HCT116 (cell line): ENCODE measurements at regions not wholly inside any gene's neighbourhood (a gene's known extent, or its start where the extent isn't known, plus 50 kb on each side); places are given as distances from the start of the nearest gene placed in this dataset.
A peak's percentile ranks its signal among the peaks of the same experiment; 100 is the strongest.

Experiments
- ATAC-seq: fragments of 200-7000 bp; cut with Tn5 transposase; 2 replicates; pipeline ENCODE4 v1.9.1; 2020; ENCODE audit warnings: mild to moderate bottlenecking, moderate library complexity
- BruUV-seq: library from RNA; stranded (reverse); fragments of 400-500 nt; replicated peaks from 2 replicates; lab custom pipeline; 2021; lab: Mats Ljungman, UMichigan
- CTCF ChIA-PET: fragments of 300-600 bp; sonication (Branson Sonifier 250); formaldehyde crosslinking; loops from one replicate; lab custom pipeline; 2021; ENCODE audit warnings: antibody characterized with exemption; lab: Charles Lee
- POLR2A ChIA-PET: fragments of 300-600, 350-600 bp; sonication (Branson Sonifier 250); formaldehyde crosslinking; loops from one replicate; lab custom pipeline; 2021; ENCODE audit warnings: antibody characterized with exemption; lab: Charles Lee
- RAD21 ChIA-PET, 2 experiments: fragments of 300-600 bp; sonication (Branson Sonifier 250); formaldehyde crosslinking; loops; one replicate each; lab custom pipeline; 2023; ENCODE audit warnings: low total read pairs in 2 of 2; ENCODE audit not compliant: uncharacterized antibody in 2 of 2, unreplicated experiment in 2 of 2, low non-redundant PET in 1 of 2; lab: Charles Lee
- DNase-seq: peaks from one replicate; pipeline ENCODE4 v3.0.0-alpha.2; 2010; ENCODE audit warnings: low read depth, low spot score
- H2AFZ ChIP-seq: fragments of 200-600 bp; shearing (Covaris generic), sonication (generic); 2 replicates; pipeline ENCODE4 v1.6.1; 2017; ENCODE audit warnings: low read depth, mixed run types, mixed read lengths, antibody characterized with exemption, low read length; ENCODE audit not compliant: poor library complexity, severe bottlenecking
- H3K27ac ChIP-seq: 2 replicates; pipeline ENCODE4 v1.5.1; 2012; ENCODE audit warnings: low read depth, low read length
- H3K27me3 ChIP-seq: fragments of 200-600 bp; sonication (generic); 2 replicates; pipeline ENCODE4 v1.6.1; 2016; ENCODE audit warnings: mixed run types, low read length, mixed read lengths; ENCODE audit not compliant: insufficient read depth
- H3K36me3 ChIP-seq, 2 experiments: fragments of 200-500 bp in 1 of 2; fragments of 200-600 bp in 1 of 2; sonication (Bioruptor generic) in 1 of 2; sonication (generic) in 1 of 2; 2 replicates each; pipeline versions ENCODE4 v1.5.1 to v1.6.1; 2014 to 2016; ENCODE audit warnings: low read length in 2 of 2, inconsistent platforms in 1 of 2, mixed read lengths in 1 of 2, mixed run types in 1 of 2; ENCODE audit not compliant: insufficient read depth in 2 of 2, control insufficient read depth in 1 of 2
- H3K4me1 ChIP-seq, 2 experiments: fragments of 200-600 bp in 1 of 2; sonication (generic) in 1 of 2; 2 replicates each; pipeline versions ENCODE4 v1.5.1 to v1.6.1; 2012 to 2017; ENCODE audit warnings: low read length in 2 of 2, inconsistent platforms in 1 of 2, mild to moderate bottlenecking in 1 of 2, mixed read lengths in 1 of 2, mixed run types in 1 of 2, moderate library complexity in 1 of 2; ENCODE audit not compliant: insufficient read depth in 2 of 2, control insufficient read depth in 1 of 2
- H3K4me2 ChIP-seq: fragments of 200-600 bp; sonication (generic); 2 replicates; pipeline ENCODE4 v1.6.1; 2017; ENCODE audit warnings: mixed run types, low read length, mixed read lengths
- H3K4me3 ChIP-seq, 2 experiments: fragments of 200-600 bp in 1 of 2; sonication (generic) in 1 of 2; replicated peaks in 1 of 2; 2 replicates each; pipeline ENCODE4 v1.5.1; 2011 to 2016; ENCODE audit warnings: low read length in 2 of 2, control low read depth in 1 of 2, low read depth in 1 of 2, mild to moderate bottlenecking in 1 of 2, mixed read lengths in 1 of 2, mixed run types in 1 of 2
- H3K79me2 ChIP-seq: fragments of 200-600 bp; sonication (generic); 2 replicates; pipeline ENCODE4 v1.6.1; 2017; ENCODE audit warnings: mild to moderate bottlenecking, mixed run types, low read length, moderate library complexity, mixed read lengths; ENCODE audit not compliant: insufficient read depth
- H3K9ac ChIP-seq: fragments of 200-600 bp; sonication (generic); 2 replicates; pipeline ENCODE4 v1.6.1; 2016; ENCODE audit warnings: low read length, mixed read lengths
- H3K9me2 ChIP-seq: fragments of 200-600 bp; sonication (generic), shearing (Covaris generic); 2 replicates; pipeline ENCODE4 v1.6.1; 2017; ENCODE audit warnings: mixed run types, mild to moderate bottlenecking, moderate library complexity; ENCODE audit not compliant: insufficient read depth
- H3K9me3 ChIP-seq, 2 experiments: fragments of 200-500 bp in 1 of 2; fragments of 200-600 bp in 1 of 2; sonication (Bioruptor generic) in 1 of 2; sonication (generic) in 1 of 2; 2 replicates each; pipeline ENCODE4 v1.6.1; 2014 to 2017; ENCODE audit warnings: low read length in 2 of 2, mixed read lengths in 2 of 2, inconsistent platforms in 1 of 2, low read depth in 1 of 2, mild to moderate bottlenecking in 1 of 2, mixed run types in 1 of 2, moderate library complexity in 1 of 2; ENCODE audit not compliant: control insufficient read depth in 1 of 2, insufficient read depth in 1 of 2
- H4K20me1 ChIP-seq: fragments of 200-600 bp; sonication (generic), shearing (Covaris generic); 2 replicates; pipeline ENCODE4 v1.6.1; 2017; ENCODE audit warnings: mixed run types, mild to moderate bottlenecking, moderate library complexity; ENCODE audit not compliant: insufficient read depth
- ATF3 ChIP-seq: IDR thresholded peaks from 2 replicates; pipeline ENCODE4 v1.6.1; 2012
- CBX3 ChIP-seq: IDR thresholded peaks from 2 replicates; pipeline ENCODE4 v1.6.1; 2012; ENCODE audit warnings: low read depth
- CEBPB ChIP-seq: IDR thresholded peaks from 2 replicates; pipeline ENCODE4 v1.6.1; 2012; ENCODE audit warnings: low read depth
- EGR1 ChIP-seq: IDR thresholded peaks from 2 replicates; pipeline ENCODE4 v1.6.1; 2012; ENCODE audit warnings: low read depth
- ELF1 ChIP-seq: IDR thresholded peaks from 2 replicates; pipeline ENCODE4 v1.6.1; 2012; ENCODE audit warnings: low read depth, borderline replicate concordance
- EZH2phosphoT487 ChIP-seq: fragments of 200-600 bp; IDR thresholded peaks from 2 replicates; pipeline ENCODE4 v1.6.1; 2018; ENCODE audit warnings: antibody characterized with exemption, borderline replicate concordance
- FOSL1 ChIP-seq: IDR thresholded peaks from 2 replicates; pipeline ENCODE4 v1.6.1; 2012; ENCODE audit warnings: low read depth
- JUND ChIP-seq: IDR thresholded peaks from 2 replicates; pipeline ENCODE4 v1.6.1; 2012
- RAD21 ChIP-seq: IDR thresholded peaks from 2 replicates; pipeline ENCODE4 v1.6.1; 2012; ENCODE audit warnings: low read depth, mild to moderate bottlenecking
- SRF ChIP-seq: IDR thresholded peaks from 2 replicates; pipeline ENCODE4 v1.6.1; 2012; ENCODE audit warnings: low read depth
- TCF7L2 ChIP-seq: IDR thresholded peaks from 2 replicates; pipeline ENCODE4 v1.7.0; 2011; ENCODE audit warnings: borderline replicate concordance, inconsistent platforms; ENCODE audit not compliant: insufficient read depth, insufficient read length; ENCODE audit errors: extremely low read depth
- YY1 ChIP-seq: IDR thresholded peaks from 2 replicates; pipeline ENCODE4 v1.6.1; 2011; ENCODE audit warnings: low read length, low read depth, moderate library complexity, mild to moderate bottlenecking; ENCODE audit not compliant: insufficient replicate concordance; ENCODE audit errors: extremely low read depth
- ZBTB33 ChIP-seq: IDR thresholded peaks from 2 replicates; pipeline ENCODE4 v1.6.1; 2011; ENCODE audit warnings: mild to moderate bottlenecking, low read length, moderate library complexity; ENCODE audit not compliant: insufficient replicate concordance; ENCODE audit errors: extremely low read depth
- ZFX ChIP-seq: fragments of 450-650 bp; IDR thresholded peaks from 2 replicates; pipeline ENCODE4 v1.6.1; 2017
- ZNF274 ChIP-seq: fragments of 200-500 bp; sonication (Bioruptor generic); IDR thresholded peaks from 2 replicates; pipeline ENCODE4 v1.6.1; 2014; ENCODE audit warnings: mild to moderate bottlenecking, low read depth, low read length, inconsistent platforms
- intact Hi-C: fragments of 100-400 bp; cut with micrococcal nuclease; formaldehyde crosslinking; loops from 2 replicates; pipeline ENCODE4 v1.10.0; 2022

GRCh38 chr10:65394502-65395297 lies 1531.1 kb upstream of the LRRTM3 start:
- Histone ChIP-seq H3K9ac (no peak overlapping the region), H3K9me3 (no peaks in the 10 kb centered on the region), H2AFZ (no peak overlapping the region), H3K4me1 (peaks cover 0 to 10% of the 10 kb centered on the region in 2 experiments; a peak in 2 of 4 replicates), H4K20me1 (no peaks in the 10 kb centered on the region), H3K9me2 (no peaks in the 10 kb centered on the region), H3K36me3 (no peaks in the 10 kb centered on the region), H3K27ac (no peak overlapping the region), H3K79me2 (no peaks in the 10 kb centered on the region), H3K27me3 (no peaks in the 10 kb centered on the region), H3K4me3 (no peak overlapping the region), H3K4me2 (peak overlapping the region; percentile 36)
- no peak for DNase-seq
- POLR2A ChIA-PET: no interaction called here
- intact Hi-C loops: no loop called here
- no TSS peak for BruUV-seq
- no peak for ATAC-seq
- RAD21 ChIA-PET: no interaction called here
- TF ChIP-seq EGR1 (no peak), JUND (peak; percentile 28; the same call in 1 of the 2 replicates), TCF7L2 (no peak), FOSL1 (peak; percentile 54)
- CTCF ChIA-PET: no interaction called here

- BruUV-seq: no TSS peak
- ChIA-PET RAD21 (no interaction called here), CTCF (no interaction called here), POLR2A (no interaction called here)
- intact Hi-C loops: no loop called here
- DNase-seq (no peak), ATAC-seq (no peak)
- Histone ChIP-seq H3K79me2 (no peaks in the 10 kb centered on the region), H3K4me1 (peaks cover 0 to 10% of the 10 kb centered on the region in 2 experiments; a peak in 2 of 4 replicates), H3K4me2 (no peak overlapping the region), H3K27me3 (no peaks in the 10 kb centered on the region), H3K9ac (no peak overlapping the region), H2AFZ (no peak overlapping the region), H3K27ac (no peak overlapping the region), H3K9me2 (no peaks in the 10 kb centered on the region), H4K20me1 (no peaks in the 10 kb centered on the region), H3K9me3 (no peaks in the 10 kb centered on the region), H3K36me3 (no peaks in the 10 kb centered on the region), H3K4me3 (no peak overlapping the region)
- TF ChIP-seq ELF1 (no peak), ATF3 (no peak), EZH2phosphoT487 (no peak), ZFX (no peak), ZBTB33 (no peak), ZNF274 (no peak), YY1 (no peak), CEBPB (no peak), CBX3 (no peak), FOSL1 (no peak), SRF (no peak), JUND (no peak), EGR1 (no peak), TCF7L2 (no peak), RAD21 (no peak)
Measured at GRCh38 chr10:65395631-65396030, 1530.2 kb upstream of the LRRTM3 start.
